GM21717 (cell line): ENCODE measurements at regions not wholly inside any gene's neighbourhood (a gene's known extent, or its start where the extent isn't known, plus 50 kb on each side); places are given as distances from the start of the nearest gene placed in this dataset.
A peak's percentile ranks its signal among the peaks of the same experiment; 100 is the strongest.
"Not testable (repeated sequence)": the region's sequence is repeated elsewhere in the genome, so short reads cannot be mapped to it uniquely, and the experiment has no call there.

Experiments
- ATAC-seq: cut with Tn5 transposase; IDR thresholded peaks from one replicate; pipeline ENCODE4 v1.9.1; 2021; ENCODE audit warnings: mild to moderate bottlenecking, moderate library complexity; ENCODE audit not compliant: unreplicated experiment

DNA sequence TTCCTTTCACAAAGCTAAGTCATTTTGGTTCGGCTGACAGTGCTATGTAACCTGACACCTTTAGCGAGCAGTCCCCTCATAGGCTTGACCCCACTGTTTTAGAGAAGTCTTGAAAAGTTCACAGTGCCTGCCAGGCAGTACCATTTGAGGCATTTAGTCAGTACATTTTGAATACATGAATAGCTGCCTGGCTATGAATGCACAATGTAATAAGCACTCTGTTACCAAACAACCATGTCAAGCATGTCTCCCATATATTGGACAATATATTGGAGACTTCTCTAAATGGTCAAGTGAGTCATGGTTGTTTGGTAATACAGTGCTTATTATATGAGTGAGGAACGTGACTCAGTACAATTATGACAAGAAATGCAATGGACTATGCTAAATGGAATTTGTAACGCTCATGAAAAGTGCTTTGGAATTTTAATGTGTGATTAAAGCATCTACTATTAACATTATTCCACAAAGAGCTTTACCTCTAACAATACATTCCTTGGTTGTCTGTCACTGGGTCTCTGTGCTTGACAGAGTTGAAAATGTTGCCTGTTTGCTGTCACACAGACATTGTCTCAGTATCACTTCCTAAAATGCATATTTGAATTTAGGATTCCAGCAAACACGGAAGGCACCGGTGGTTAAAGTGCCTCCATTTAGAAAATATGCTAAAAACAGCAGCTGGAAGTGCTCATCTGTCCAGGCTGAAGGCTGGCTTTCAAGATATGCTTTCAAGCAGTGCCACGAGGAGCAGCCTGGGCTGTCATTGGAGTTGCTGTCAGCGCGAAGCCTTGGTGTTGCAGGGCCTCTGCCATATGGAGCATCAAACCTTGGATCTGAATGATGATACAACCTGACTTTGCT, 458.6 kb downstream of the FBXO15 start:
- ATAC-seq, result peak; percentile 74

GRCh38 chr18:73688161-73688560, 459.5 kb downstream of the FBXO15 start:
- ATAC-seq, result no peak

DNA sequence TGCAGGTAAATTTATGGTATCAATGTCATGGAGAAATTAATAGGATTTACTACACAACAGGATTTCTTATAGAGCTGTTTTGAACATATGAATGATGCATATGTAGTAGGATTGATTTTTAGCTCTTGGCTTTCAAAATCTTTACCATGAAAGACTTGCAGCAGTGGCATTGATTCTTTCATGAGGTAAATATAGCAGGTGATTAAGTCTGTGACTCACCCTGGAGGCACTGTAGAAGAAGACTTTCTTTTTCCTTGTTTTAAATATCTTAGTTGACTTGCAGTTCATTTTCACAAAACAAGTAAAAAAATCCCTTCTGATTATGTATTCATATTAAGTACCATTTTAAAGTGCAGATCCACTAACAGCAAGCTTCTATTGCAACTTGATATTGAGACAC, 463.0 kb downstream of the FBXO15 start:
- ATAC-seq, result no peak

DNA sequence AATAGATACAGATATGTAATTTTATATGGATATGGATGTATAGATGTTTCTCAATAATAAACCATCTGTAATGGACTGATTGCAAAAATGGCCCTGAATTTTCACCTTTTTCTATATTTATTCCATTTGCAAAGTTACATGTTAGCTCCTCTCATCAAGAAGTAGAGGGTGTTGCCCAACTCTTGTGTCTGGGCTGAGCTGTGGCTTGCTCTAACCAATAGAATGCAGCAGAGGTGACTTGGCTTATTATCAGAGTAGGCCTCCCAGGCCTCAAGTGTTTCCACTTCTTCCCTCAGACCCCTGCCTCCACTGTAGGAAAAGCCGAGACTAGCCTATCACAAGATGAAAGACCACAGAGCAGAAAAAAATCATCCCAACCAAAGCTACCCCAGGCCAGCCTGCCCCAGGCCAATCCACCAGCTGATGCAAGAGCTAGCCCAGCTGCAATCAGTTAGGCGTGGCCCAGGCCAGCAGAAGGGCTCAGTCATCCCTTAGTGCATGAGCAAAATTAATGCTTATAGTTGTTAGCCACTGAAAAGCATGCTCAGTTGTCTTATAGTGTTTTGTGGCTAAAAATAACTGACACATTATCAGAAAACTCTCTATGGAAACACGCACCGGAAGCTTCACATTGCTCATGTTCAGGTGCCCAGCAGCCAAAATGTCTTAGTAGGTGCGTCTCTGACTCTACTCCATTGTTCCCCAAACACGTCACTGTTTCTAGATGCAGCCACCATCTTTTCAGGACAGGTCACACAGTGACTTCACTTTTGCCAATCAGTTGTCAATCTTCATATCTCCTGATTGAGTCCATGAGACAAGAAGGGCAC, 464.0 kb downstream of the FBXO15 start:
- ATAC-seq, result no peak

GRCh38 chr18:73681912-73682311, 465.7 kb downstream of the FBXO15 start:
- no peak for ATAC-seq

- ATAC-seq, result no peak
These were observed 466.2 kb downstream of the FBXO15 start for GRCh38 chr18:73681398-73681797.

DNA sequence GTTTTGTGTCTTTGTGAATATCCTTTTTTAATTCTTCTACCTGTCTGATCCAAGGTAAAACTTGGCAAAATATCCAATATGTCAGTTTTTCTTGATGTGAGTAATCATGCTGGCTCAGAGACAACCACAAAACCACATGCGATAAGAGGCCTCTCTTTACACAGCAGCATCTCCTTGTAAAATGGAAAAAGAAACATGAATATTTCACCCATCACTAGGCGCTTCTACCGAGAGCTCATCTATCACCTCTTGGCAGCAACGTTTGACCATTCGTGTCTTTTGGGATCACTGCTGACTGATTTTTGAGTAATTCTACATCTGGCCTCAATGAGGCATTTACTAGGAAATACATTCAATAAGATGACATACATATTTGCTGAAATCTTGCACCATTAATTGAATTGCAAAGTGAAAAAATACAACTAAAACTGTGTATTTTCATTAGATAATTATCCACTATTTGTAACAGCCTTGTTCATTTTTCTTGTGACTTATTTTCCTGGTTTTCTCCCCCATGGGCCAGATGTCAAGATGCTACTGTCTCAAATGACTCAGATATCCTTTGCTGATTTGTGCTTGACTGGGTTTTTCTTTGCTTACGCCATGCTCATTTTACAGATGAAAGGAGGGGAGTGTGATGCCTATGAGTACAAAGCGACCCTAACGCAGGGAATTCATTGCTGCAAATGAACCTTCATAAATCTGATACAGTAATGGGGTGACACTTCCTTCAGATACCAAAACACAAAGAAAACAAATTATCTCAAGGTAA, 467.5 kb downstream of the FBXO15 start:
- ATAC-seq, result no peak

DNA sequence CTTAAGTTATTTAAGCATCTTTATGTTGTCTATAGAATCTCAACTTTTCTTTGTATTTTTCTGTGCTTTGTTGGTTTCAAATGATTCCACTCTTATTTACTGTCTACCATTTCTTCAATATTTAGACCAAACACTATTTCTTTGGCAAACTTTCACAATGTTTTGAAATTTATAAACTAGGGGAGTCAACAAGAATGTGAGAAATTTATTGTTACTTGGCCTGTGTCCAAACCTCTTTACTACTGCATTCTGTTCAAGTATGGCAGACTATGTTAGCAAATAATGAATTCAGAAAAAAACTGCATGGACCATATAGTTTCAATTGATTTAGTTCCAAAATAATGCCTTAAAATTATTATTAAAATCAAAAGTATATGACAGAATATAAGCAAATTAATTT, 470.2 kb downstream of the FBXO15 start:
- ATAC-seq, result no peak

GRCh38 chr18:73674125-73674865, 473.3 kb downstream of the FBXO15 start:
- ATAC-seq, result no peak

- ATAC-seq, result not testable (repeated sequence)
These were observed 476.2 kb downstream of the FBXO15 start for GRCh38 chr18:73671480-73671879.

DNA sequence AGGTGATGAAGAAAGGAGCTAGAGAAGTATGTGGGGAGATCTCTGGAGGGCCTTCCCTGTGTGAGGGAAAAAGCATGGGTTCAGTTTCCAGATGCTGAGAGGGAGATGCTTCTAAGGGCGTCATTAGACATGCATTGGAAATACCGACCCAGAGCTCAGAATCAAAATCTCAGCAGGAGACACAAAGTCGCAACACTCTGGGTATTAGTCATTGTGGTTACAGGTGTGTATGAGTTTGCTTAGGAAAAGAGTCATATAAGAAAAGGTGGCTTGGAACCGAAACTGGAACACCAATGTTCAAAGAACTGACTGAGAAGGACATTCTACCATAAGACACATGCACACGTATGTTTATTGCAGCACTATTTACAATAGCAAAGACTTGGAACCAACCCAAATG, 477.1 kb downstream of the FBXO15 start:
- ATAC-seq, result peak; percentile 64

- no peak for ATAC-seq
These were observed 477.6 kb downstream of the FBXO15 start for GRCh38 chr18:73670039-73670438.

DNA sequence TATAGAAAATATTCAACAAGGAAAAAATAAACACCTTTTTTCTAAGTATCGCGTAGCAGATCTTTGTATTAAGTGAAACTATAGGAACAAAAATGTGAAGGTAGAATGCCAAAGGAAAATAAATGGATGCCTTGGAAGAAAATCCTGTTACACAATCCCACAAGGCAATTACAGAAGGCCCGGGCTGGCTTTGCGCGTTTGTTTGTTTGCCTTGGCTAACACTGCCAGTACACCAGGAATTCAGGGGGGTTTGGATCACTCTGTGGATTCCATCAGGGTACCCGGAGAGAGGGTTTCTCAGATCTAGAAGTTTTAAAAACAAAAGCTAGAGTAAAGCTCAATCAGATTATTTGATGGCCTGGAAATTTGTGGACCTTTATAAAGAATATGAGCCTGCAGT, 478.3 kb downstream of the FBXO15 start:
- ATAC-seq, result no peak

DNA sequence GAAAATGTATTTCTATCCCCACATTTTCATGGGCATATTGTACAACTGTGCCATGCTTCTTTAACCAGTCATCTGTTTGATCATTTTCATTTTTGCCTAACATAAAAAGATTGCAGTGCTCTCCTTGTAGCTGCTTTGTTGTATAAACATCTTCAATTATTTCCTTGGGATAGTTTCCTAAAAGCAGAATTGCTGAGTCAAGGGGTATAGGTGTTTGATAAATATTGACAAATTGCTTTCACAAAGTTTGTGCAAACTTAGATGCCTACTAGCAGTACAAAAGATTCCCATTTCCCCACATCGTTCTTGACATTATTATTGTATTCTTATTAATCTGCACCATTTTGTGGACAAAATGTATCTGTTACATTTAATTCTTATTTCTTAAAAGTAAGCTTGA, 479.6 kb downstream of the FBXO15 start:
- no peak for ATAC-seq

GRCh38 chr18:73666772-73667171, 480.9 kb downstream of the FBXO15 start:
- no peak for ATAC-seq

- no peak for ATAC-seq
These were observed 482.7 kb downstream of the FBXO15 start for GRCh38 chr18:73664896-73665295.

- no peak for ATAC-seq
These were observed 484.1 kb downstream of the FBXO15 start for GRCh38 chr18:73663581-73663980.

- no peak for ATAC-seq
These were observed 485.2 kb downstream of the FBXO15 start for GRCh38 chr18:73662421-73662820.

DNA sequence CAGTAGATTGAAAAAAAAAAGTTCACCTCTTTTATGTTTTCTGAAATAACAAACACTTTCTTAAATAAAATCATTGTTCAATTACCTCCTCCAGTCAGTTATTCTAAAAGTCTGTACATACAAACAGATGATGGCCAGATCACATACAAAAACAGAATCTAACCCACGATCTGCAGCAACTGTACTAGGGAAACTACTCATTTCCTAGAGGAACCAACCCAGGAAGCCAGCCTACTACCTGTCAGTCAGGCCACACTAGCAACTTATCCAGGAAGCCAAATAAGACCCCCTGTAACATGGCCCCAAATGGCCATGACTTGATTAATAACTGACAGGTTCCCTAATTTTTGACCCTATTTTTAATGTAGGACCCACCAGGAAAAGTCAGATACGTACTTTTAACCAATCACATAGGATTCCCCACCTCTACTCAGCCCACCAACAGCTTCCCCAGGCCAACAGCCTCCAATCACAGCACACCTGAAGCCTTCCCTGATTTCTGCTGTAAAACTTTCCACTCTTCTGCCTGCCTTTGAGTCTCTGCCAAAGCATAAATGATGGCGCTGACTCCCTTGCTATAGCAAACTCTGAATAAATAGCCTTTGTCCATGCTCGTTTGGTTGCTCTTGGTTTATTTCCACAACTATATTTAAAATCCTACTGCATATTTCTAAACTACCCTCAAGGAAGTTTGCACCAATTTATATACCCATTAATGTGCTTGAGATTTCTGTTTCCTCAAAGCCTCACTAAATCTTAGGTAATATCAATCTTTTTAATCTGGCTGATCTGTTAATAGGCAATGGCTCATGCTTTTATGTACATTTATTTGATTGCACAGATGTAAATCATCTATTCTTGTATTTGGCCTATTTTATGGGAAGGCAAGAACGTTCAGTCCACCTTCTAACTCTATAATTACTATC, 486.4 kb downstream of the FBXO15 start:
- ATAC-seq, result no peak

DNA sequence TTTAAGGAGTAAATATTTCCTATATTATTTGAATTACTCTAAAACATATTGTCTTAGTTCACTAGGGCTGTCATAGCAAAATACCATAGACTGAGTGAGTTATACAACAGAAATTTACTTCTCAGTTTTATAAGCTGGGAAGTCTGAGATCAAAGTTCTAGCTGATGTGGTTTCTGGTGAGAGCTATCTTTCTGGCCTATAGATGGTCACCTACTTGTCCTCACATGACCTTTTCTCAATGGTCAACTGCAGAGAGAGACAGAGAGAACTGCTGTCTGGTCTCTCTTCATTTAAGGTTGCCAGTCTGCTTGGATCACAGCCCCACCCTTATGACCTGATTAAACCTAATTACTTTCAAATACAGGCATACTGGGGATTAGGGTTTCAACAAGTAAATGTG, 490.9 kb downstream of the FBXO15 start:
- ATAC-seq, result no peak
